Gastroesophageal sphincter (tissue), 3 donors: ENCODE measurements at regions not wholly inside any gene's neighbourhood (a gene's known extent, or its start where the extent isn't known, plus 50 kb on each side); places are given as distances from the start of the nearest gene placed in this dataset.

Experiments used
- EP300 ChIP-seq: sonication (generic); formaldehyde crosslinking; IDR thresholded peaks from one replicate; pipeline ENCODE4 v1.6.1; 2017; ENCODE audit warnings: antibody characterized with exemption, mild to moderate bottlenecking
- POLR2A ChIP-seq, 2 donors: fragments of 450-650 bp; IDR thresholded peaks; one replicate each; pipeline ENCODE4 v1.6.1; 2017; ENCODE audit warnings: antibody characterized with exemption in 2 of 2, mild to moderate bottlenecking in 2 of 2, moderate library complexity in 1 of 2
- POLR2AphosphoS5 ChIP-seq: sonication (generic); formaldehyde crosslinking; IDR thresholded peaks from one replicate; pipeline ENCODE4 v1.6.1; 2017; ENCODE audit warnings: antibody characterized with exemption
- TF ChIP-seq, protein P1 (sequence below), 4 experiments: fragments of 200-600 bp in 2 of 4; fragments of 450-650 bp in 2 of 4; sonication (generic) in 1 of 4; IDR thresholded peaks; one replicate each; pipeline ENCODE4 v1.5.1; 2017 to 2019; ENCODE audit warnings: antibody characterized with exemption in 4 of 4, mild to moderate bottlenecking in 2 of 4, moderate library complexity in 2 of 4

DNA sequence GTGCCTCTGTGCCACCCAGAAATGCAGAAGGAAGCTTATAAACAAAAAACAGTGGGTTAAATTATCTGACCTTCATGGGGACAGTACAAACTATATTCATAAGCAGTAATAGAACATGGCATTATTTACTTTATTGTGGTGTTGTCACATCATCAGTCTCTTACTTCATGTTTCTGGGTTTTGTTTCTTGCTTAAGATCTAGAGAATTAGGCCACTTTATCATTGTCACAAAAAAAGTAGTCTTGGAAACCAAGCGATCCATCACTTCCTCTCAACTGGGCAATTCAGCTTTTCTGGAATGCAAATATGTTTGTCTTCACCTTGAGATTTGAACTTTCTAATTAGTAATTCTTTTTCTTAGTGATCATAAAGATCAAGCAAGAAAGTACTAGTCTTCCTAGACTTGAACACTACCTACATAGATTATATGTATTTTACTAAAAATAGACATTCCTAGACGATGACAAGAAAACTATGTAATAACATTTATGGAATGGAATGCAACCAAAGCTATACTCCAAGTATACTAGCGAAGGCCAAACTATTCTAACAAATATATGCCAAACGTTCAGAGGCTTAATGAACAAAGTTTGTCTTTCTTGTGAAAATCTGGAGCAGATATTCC is 363.4 kb downstream of the DAD1 start:
- TF ChIP-seq, protein P1, sequence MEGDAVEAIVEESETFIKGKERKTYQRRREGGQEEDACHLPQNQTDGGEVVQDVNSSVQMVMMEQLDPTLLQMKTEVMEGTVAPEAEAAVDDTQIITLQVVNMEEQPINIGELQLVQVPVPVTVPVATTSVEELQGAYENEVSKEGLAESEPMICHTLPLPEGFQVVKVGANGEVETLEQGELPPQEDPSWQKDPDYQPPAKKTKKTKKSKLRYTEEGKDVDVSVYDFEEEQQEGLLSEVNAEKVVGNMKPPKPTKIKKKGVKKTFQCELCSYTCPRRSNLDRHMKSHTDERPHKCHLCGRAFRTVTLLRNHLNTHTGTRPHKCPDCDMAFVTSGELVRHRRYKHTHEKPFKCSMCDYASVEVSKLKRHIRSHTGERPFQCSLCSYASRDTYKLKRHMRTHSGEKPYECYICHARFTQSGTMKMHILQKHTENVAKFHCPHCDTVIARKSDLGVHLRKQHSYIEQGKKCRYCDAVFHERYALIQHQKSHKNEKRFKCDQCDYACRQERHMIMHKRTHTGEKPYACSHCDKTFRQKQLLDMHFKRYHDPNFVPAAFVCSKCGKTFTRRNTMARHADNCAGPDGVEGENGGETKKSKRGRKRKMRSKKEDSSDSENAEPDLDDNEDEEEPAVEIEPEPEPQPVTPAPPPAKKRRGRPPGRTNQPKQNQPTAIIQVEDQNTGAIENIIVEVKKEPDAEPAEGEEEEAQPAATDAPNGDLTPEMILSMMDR (IDR thresholded peaks at IDR 0.05), result no peak
- TF ChIP-seq EP300, result no peak
- TF ChIP-seq POLR2AphosphoS5, result no peak
- no peak for TF ChIP-seq POLR2A (IDR thresholded peaks at IDR 0.05)
